SW480 (cell line): ENCODE measurements at regions not wholly inside any gene's neighbourhood (a gene's known extent, or its start where the extent isn't known, plus 50 kb on each side); places are given as distances from the start of the nearest gene placed in this dataset.
"Not testable (repeated sequence)": the region's sequence is repeated elsewhere in the genome, so short reads cannot be mapped to it uniquely, and the experiment has no call there.

ENCODE experiments used
- DNase-seq: peaks from one replicate; pipeline ENCODE4 v3.0.0-alpha.2; 2016; ENCODE audit warnings: low spot score

DNA sequence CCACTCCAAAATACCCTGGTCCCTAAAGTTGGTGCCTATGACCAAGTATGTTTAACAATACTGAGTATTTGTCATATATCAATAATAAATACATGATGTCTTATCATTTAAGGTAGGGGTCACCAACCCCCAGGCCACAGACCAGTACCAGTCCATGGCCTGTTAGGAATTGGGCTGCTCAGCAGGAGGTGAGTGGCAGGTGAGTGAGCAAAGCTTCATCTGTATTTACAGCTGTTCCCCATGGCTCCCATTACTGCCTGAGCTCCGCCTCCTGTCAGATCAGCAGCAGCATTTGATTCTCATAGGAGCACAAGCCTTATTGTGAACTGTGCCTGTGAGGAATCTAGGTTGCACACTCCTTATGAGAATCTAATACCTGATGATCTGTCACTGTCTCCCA, 126.2 kb downstream of the HNRNPD start:
- DNase-seq, result no peak

DNA sequence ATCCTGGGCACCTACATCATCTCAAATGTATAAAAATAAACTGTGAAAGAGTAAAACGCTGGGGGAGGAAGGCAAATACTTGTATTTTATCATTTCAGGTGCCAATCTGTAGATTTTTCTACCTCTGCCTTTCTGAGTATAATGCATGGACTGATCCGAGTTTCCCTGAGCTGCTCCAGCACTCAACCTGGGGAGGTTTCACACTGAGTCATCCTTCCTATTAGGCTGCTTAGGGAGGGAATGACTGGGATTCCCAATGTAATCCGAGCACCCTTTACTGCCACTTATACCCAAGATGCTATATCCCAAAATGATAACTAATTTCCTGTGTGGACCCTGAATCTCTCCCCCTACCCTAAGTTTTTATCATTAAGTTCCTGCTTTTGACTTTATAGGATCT, 126.6 kb downstream of the HNRNPD start:
- no peak for DNase-seq

DNA sequence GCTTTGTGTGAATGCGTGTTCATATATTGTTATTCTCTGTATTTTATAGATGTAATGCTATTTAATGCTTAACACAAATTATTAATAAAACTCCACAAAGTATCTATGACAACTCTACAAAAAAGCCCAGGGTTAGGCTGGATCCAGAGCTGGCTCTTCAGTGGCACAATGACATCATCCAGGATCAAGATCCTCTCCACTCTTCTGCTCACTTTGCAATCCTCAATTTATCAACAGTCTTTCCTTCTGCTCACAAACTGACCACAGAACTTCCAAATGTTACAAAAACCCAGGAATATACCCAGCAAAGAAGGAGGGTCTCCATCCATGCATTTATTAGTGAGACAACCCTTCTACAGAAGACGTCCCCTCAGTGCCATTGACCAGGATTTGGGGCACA, 132.3 kb downstream of the HNRNPD start:
- DNase-seq, result no peak

DNA sequence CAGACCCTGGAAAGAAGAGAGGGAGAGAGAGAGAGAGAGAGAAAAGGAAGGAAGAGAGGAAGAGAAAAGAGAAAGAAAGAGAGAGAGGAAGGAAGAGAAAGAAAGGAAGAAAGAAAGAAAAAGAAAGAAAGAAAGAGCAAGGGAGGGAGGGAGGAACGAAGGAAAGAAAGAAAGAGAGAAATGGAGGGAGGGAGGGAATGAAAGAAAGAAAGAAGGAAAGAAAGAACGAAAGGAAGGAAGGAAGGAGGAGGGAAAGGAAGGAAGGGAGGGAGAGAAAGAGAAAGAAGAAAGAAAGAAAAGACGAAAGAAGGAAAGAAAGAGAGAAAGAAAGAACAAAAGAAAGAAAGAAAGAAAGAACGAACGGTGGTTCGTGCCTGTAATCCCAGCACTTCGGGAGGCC, 133.4 kb downstream of the HNRNPD start:
- no peak for DNase-seq

DNA sequence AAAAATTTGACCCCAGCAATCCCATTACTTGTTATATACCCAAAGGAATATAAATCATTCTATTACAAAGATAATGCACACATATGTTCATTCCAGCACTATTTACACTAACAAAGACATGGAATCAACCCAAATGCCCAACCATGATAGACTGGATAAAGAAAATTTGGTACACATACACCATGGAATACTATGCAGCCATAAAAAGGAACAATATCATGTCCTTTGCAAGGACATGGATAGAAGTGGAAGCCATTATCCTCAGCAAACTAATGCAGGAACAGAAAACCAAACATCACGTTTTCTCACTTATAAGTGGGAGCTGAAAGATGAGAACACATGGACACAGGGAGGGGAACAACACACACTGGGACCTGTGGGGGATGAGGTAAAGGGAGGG, 136.6 kb downstream of the HNRNPD start:
- not testable (repeated sequence) for DNase-seq

DNA sequence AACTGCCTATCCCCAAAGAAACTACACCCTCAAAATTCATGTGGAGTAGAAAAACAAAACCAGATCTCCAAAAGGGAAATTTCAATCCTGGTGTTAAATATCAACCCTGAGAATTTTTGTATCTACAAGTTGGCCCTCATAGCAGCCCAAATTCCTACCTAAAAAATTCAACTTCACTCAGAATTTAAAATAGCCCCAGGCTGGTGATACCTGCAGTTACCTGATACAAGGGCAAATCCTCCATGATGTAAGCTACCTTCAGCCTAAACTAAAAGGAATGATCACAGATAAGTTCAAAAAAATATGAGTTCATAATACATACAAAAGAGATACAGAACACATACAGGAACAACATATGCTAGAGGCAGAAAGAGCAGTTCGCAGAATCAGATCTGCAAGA, 138.4 kb downstream of the HNRNPD start:
- no peak for DNase-seq

DNA sequence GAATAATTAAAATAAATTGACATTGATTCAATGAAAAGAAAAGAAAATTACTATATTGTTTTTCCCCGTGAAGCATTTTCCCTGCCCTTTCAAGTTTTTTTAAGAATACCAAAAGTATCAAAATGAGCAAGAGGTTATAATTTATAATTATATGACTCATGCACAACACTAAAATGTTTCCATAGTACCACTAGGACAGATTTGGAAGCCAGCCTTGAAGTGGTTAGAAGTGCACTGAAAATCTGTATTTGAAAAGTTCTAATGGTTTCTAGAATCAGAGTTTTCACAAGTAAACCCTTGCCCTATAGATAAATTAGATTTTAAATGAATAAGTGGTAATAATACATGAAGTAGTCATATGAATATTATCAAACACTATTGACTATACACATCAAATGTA, 140.9 kb downstream of the HNRNPD start:
- no peak for DNase-seq

DNA sequence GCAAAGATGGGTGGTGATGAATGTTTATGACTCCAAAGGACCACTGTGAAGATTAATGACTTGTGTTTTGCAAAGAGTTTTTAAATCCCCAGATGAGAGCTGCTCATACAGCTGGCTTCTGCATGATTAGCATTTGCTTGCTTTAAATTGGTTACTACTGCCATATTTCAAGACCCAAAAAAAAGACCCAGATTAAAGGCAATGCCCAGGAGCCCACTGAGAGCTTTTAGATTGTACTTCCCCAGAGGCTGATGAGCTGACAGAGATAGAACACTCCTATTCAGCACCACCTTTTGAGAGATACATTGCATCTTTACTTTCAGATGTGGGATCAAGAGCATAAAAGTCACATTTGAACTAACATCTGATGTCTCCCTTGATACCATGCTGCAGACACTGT, 142.0 kb downstream of the HNRNPD start:
- no peak for DNase-seq

DNA sequence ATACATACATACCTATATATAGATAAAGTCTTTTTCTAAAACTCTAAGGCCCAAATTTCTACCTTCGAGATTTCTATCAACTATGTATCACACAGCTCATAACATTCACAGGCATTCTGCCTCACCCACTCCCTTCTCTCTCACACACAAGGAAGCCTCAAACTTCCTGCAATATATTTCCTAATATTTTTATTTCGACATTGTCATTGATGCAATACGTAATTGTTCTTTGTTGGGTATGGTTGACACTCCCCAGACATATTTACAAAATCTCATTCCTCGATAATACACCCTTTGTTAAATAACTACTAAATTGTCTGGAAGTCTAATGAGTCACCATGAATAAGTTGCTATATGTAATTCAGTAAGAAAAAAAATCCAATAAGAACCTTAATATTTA, 143.5 kb downstream of the HNRNPD start:
- peak; percentile 12 for DNase-seq

DNA sequence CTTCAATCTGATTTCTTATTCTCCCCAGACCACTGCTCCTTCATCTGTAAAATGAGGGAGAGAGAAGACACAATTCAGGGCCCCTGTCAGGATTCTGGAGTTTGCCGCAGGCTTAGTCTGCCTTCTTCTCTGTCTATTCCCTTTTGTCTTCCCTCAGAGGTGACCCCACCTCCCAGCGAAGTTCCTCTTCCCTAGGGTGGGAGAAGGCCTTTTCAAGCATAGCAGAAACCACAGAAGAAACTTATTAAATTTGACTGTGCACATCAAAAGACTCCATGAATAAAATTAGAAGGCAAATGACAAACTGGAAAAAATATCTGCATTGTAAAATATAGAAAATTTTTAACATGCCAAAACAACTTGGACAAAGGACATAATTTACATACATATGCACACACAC, 148.8 kb downstream of the HNRNPD start:
- no peak for DNase-seq

DNA sequence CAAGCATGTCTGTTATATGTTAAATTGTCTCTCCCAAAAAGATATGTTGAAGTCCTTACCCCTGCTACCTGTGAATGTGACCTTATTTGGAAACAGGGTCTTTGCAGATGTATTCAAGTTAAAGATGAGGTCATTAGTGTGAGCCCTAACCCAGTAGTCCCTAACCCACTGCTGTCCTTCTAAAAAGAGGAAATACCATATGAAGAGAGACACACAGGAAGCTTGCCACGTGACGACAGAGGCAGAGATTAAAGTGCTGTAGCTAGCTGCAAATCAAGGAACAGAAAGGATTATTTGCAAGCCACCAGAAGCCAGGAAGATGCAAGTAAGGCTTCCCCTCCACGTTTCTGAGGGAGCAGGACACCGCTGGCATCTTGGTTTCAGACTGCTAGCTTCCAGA, 150.1 kb downstream of the HNRNPD start:
- DNase-seq, result no peak

DNA sequence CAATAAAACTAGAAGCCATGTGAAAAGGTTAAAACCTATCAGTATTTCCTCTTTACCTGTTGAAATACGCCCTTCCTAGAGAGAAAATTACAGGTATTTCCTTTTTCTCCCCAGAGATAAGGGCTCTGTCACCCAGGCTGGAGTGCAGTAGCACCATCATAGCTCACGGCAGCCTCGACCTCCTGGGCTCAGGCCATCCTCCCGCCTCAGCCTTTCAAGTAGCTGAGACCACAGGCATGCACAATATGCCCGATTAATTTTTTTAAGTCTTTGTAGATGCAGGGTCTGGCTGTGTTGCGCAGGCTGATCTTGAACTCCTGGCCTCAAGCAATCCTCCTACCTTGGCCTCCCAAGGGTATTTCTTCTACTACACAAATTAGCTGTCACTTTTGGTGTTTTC, 154.4 kb downstream of the HNRNPD start:
- DNase-seq, result no peak

DNA sequence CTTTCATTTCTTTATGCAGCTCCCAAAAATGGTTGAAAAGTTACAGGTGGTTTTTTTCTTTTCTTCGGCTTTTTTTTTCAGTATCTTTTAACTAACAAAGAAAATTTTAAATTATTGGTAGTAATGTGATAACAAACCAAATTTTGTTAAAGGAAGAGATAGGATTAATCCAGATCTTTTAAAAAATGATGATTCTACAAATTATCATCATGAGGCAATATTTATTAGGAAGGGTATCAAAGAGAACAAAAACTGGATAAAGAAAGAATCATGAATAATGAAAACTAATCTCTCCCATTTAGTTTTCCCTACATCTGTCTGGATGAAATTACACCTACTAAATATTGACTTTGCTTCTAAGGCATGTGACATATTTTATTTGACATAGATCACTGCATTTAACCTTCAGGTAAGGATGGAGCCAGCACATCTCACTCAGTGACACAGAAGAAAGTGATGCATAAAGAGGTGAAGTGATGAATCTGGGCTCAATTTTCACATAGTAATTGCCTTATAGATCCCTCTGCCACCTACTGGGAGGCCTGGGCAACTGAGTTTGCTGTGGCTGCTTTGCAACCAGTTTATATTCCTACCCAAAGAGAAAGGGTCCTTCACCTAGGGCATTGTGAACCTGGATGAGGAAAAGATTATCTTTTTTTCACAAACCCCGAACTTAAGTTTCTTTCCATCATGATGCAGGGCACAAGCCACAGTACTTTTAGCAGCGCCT, 155.6 kb downstream of the HNRNPD start:
- DNase-seq, result peak; percentile 16

DNA sequence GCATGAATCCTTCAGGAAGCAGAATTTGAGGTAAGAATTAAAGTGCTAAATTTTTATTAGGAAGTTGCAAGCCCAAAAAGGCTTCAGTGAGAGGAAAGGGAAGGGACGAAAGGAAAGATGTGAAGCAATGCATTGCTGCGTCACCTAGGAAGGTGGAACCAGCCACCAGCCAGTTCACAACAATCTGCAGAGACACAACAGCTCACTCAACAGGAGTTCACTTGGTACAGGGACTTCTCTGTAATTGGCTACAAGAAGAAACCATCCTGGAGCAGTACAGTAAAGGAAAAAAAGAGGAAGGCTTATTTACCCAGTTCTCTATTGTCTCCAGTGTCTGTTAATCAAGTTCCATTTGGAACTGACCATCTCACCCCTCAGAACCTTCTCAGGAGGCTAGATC, 157.6 kb downstream of the HNRNPD start:
- DNase-seq, result no peak

DNA sequence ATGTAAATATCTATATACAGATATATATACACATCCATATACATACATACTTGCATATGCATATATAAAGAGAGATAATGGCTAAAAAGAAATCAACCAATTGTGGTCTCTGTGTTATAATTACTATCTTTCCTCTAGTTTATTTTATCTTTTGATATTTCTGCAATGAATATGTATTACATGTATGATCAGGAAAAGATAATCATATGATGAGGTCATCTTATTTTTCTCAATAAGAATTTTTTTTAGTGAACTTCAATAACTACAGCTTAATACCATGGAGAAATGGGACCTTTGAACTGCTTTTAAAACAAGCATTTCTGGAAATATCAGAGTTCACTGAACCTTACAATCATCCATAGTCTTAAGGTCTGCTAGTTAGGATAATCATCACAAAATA, 158.0 kb downstream of the HNRNPD start:
- no peak for DNase-seq

DNA sequence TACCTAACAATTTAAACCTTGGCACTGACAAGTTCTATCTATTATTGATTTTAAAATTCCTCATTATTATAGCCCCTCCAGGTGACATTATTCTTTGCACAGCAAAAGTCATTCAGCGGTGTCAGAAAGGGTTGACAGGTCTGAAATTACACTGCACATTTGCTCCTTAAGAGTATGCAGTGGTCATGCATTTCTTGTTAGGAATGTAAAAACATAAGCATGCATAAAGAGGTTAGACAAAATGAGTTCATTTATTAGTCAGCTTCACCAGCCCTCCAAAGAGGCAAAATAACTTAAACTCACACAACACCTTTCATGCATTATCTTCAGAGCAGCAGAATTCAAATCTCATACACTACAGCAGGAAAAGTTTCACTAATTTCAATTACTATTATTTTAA, 158.8 kb downstream of the HNRNPD start:
- no peak for DNase-seq

DNA sequence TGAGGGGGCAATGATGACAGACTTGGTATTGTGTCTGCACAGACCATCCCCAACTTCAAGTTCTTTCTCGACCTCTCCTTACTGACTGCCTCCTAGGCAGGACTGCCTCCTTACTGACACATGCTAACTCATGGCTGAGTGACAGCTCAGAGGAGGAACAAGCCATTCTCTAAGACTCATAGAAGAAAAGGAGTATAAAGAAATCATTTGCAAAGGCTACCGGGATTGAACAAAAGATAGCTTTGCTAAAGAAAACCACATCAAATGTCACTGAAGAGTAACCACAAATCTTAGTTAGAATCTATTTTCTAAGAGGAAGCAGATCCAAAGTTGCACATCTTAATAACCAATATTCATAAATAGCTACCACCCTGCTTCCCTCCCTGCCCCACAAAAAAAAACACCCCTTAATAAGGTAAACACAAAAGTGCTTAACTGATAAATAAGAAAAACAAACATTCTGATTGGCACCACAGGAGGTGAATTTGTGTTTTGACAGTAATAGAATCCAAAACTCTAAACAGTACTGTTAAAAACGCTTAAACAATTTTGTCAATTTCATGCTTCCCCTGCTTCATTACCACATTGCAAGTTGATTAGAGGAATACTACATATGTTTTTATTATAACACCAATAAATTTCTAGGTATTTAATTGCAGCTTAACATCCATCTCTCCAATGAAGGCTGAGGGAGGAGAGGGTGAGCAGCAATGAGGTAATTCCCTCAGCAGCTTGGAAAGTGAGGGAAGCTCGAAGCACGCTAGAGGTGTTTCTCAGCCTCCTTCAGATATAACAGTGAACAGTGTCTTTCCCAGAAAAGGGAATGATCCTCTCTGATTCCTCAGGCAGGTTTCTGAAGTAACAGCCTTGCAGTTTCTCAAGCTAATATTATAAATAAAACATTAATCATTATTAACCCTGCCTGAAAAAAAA, 160.0 kb downstream of the HNRNPD start:
- peak; percentile 6 for DNase-seq

DNA sequence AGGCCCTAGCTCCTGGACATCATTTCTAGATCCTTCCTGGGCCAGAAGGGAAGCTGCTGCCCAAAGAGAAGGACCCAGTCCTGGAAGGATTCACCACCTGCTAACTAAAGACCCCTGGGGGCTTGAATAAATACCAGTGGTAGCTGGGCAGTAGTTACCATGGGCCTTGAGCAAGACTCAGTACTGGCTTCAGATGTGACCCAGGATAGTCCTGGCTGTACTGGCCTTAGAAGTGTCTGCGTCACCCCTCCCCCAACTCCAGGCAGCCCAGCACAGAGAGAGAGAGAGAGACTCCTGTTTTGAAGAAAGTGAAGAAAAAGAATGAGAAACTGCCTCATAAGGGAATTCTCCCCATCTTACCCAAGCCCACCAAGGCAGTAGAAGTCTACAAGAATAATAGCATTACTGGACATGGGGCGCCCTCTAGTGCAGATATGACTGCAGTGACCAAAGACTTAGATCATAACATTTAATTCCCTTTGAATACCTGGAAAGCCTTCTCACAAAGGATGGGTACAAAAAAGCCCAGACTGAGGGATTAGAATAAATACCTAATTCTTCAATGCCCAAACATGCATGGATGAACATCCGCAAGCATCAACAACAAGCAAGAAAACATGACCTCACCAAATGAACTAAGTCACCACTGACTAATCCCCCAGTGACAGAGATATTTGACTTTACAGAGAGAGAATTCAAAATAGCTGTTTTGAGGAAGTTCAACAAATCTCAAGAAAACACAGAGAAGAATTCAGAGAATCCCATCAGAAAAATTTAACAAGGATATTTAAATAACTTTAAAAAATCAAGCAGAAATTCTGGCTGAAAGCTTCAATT, 171.8 kb downstream of the HNRNPD start:
- peak; percentile 51 for DNase-seq

DNA sequence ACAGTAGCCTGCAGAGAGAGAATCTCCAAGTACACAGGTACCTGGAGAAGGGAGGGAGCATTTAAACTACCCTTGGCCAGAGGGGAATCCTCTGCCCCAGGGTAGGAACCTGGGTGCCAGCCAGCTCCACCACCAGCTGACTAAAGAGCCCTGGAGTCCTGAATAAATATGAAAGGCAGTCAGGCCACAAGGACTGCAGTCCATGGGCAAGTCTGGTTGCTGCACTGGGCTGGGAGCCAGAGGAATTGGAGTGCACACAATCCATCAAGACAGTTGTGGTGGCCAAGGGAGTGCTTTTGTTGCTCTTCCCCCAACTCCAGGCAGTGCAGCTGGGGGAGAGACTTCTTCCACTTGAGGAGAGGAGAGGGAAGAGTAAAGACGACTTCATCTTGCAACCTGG, 172.5 kb downstream of the HNRNPD start:
- DNase-seq, result no peak

DNA sequence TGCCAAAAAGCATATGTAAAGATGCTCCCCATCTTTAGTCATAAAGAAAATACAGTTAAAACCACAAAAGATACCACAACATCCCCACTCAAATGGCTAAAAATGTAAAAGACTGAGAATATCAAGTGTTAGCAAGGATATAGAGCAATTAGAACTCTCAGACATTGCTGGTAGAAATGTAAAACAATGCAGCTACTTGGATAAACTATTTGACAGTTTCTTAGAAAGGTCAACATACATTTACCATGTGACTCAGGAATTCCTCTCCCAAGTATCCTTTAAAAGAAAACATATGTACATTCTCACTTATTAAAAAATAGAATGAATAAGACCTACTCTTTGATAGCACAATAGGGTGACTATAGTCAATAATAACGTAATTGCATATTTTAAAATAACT, 173.7 kb downstream of the HNRNPD start:
- DNase-seq, result no peak

DNA sequence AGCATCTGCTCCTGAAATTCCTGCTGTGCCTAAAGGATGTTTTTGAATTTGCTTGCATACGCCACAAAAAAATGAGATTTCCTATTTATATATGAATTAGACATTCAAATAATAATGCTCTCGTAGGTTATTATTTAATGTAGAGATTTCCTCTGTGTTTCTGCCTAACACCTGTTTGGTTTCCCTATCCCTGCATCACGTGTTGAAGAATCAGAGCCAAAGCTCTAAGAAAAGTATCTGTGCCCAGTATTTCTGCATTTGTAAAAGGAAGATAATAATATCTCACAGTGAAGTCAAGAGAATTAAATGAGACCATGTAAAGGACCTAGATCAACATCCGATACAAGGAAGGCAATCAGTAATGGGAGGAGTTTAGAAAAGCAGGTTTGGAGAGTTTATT, 179.5 kb downstream of the HNRNPD start:
- no peak for DNase-seq

DNA sequence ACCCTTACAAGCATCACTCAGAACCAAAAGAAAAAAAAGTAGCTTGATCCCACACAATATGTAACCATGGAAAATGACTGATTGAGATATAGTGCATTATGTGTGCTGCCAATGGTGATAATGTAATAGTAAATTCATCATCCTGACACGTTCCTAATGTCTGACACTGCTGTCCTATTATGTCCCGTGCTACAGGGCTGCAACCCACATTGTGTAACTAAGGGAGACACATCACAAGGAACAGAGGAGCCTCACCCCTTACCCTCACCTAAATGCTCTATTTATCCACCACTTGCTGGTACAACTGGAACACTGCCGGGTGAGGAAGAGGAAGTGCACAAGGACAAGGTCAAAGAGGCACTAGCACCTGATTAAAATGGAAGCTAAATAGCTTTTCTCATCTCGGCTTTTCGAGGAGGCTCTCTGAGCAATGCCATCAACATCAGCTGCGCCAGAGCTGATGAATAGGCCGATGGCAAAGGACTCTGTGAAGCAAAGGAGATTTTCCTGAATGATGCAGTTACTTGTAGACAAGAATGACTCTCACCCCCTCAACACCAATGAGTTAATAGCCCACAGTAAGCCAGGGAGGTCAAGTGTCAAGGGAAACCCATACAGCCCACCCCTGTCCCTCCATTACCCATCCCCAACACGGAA, 181.6 kb downstream of the HNRNPD start:
- DNase-seq, result no peak
